Stimulated activated effector memory CD8-positive, alpha-beta T cell treated with anti-CD3 and anti-CD28 coated beads, Interleukin-12 subunit alpha, Interleukin-12 subunit beta, amount 100 ng/mL, for 72 hours (primary cell): ENCODE measurements at regions not wholly inside any gene's neighbourhood (a gene's known extent, or its start where the extent isn't known, plus 50 kb on each side); places are given as distances from the start of the nearest gene placed in this dataset.
"Not testable (repeated sequence)": the region's sequence is repeated elsewhere in the genome, so short reads cannot be mapped to it uniquely, and the experiment has no call there.

Source experiments
- ATAC-seq: fragments of 150-1000 bp; cut with Tn5 transposase; 2 replicates; pipeline ENCODE4 v1.10.0; 2021
- DNase-seq, 2 donors: peaks; one replicate each; pipeline ENCODE4 v3.0.0; 2021 to 2022; ENCODE audit warnings: low spot score in 2 of 2
- H3K27ac Mint-ChIP-seq: one replicate; pipeline ENCODE4 v1.8.0; 2022; ENCODE audit warnings: mild to moderate bottlenecking, mixed read lengths
- H3K36me3 Mint-ChIP-seq: one replicate; pipeline ENCODE4 v1.8.0; 2022; ENCODE audit warnings: mild to moderate bottlenecking, mixed read lengths
- H3K4me1 Mint-ChIP-seq: one replicate; pipeline ENCODE4 v1.8.0; 2022; ENCODE audit warnings: mixed read lengths
- H3K4me3 Mint-ChIP-seq: one replicate; pipeline ENCODE4 v1.8.0; 2022; ENCODE audit warnings: mild to moderate bottlenecking, mixed read lengths
- H3K9me3 Mint-ChIP-seq: one replicate; pipeline ENCODE4 v1.8.0; 2022; ENCODE audit warnings: mixed read lengths

GRCh38 chr9:78424299-78424698 lies 127.4 kb downstream of the PSAT1 start:
- Mint-ChIP-seq H3K27ac (no peak overlapping the region), H3K9me3 (peaks cover 3% of the 10 kb centered on the region), H3K4me1 (no peaks in the 10 kb centered on the region), H3K36me3 (no peaks in the 10 kb centered on the region), H3K4me3 (no peak overlapping the region)
- DNase-seq (no peak), ATAC-seq (no peak)

DNA sequence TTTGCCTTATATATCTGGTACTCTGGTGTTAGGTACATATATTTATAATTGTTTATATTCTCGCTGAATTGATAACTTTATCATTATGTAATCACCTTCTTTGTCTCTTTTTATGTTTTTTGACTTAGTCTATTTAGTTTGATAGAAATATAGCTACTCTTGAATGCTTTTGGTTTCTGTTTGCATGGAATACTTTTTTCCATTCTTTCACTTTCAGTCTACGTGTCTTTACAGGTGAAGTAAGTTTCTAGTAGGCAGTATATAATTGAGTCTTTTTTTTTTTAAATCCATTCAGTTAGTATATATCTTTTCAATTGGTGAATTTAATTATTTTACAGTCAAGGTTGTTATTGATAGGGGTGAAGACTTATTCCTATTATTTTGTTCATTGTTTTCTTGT lies 131.7 kb downstream of the PSAT1 start:
- Mint-ChIP-seq H3K27ac (no peak overlapping the region), H3K4me1 (no peaks in the 10 kb centered on the region), H3K9me3 (peaks cover 3% of the 10 kb centered on the region), H3K4me3 (no peak overlapping the region), H3K36me3 (no peaks in the 10 kb centered on the region)
- ATAC-seq (no peak), DNase-seq (no peak)

DNA sequence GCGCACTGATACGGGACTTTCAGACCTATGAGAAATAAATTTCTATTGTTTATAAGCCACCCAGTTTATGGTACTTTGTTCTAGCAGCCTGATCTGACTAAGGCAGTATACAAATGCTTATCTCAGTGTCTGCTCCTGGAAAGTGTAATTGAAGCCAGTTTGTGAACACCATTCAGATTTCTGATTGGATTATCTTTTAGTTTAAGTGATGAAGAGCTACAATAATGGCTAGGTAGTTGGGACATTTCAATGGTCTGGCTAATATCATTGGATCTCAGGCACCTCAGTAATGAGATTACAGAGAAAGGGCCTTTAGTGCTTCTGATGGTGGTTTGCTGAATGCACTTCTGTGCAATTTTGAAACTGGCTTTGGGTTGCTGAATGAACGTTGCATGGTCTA lies 133.5 kb downstream of the PSAT1 start:
- peaks cover 3% of the 10 kb centered on the region for H3K9me3 Mint-ChIP-seq
- H3K27ac Mint-ChIP-seq = no peak overlapping the region
- H3K36me3 Mint-ChIP-seq = no peaks in the 10 kb centered on the region
- ATAC-seq (no peak), DNase-seq (no peak)
- H3K4me1 Mint-ChIP-seq = no peaks in the 10 kb centered on the region
- H3K4me3 Mint-ChIP-seq = no peak overlapping the region

- not testable (repeated sequence) for H3K27ac Mint-ChIP-seq, H3K36me3 Mint-ChIP-seq
Measured at GRCh38 chr9:78431039-78431438, 134.1 kb downstream of the PSAT1 start.

DNA sequence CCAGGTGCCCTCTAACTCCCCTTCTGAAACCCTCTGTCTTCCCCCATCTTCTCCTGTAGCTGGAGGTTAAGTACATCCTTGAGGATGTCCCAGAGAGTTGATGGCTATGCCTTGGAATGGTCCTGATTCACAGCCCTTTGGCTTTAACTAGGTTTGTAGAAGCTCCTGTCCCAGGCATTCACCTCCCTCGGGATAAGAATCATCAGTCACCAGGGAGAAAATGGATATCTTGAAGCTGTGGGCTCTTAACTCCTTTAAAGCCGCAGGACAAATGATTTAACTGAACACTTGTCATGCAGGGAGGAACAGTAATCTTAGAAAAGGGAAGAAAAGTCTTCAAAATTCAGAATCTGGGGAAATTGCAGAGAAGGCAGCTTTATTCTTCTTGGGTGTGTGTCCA lies 139.9 kb downstream of the PSAT1 start:
- no peaks in the 10 kb centered on the region for H3K9me3 Mint-ChIP-seq
- H3K36me3 Mint-ChIP-seq = no peaks in the 10 kb centered on the region
- H3K4me1 Mint-ChIP-seq = peaks cover 7% of the 10 kb centered on the region
- DNase-seq (no peak), ATAC-seq (peak; percentile 6)
- H3K4me3 Mint-ChIP-seq = no peak overlapping the region
- no peak overlapping the region for H3K27ac Mint-ChIP-seq

More at GRCh38 chr9:78431039-78431438, 134.1 kb downstream of the PSAT1 start:
- not testable (repeated sequence) for H3K4me1 Mint-ChIP-seq, H3K9me3 Mint-ChIP-seq, ATAC-seq, DNase-seq, H3K4me3 Mint-ChIP-seq

GRCh38 chr9:78437296-78437695 lies 140.4 kb downstream of the PSAT1 start:
- H3K36me3 Mint-ChIP-seq = no peaks in the 10 kb centered on the region
- ATAC-seq = no peak
- no peaks in the 10 kb centered on the region for H3K9me3 Mint-ChIP-seq
- H3K4me1 Mint-ChIP-seq = peaks cover 7% of the 10 kb centered on the region
- H3K27ac Mint-ChIP-seq = no peak overlapping the region
- H3K4me3 Mint-ChIP-seq = no peak overlapping the region
- DNase-seq = no peak

- Mint-ChIP-seq H3K4me1 (peaks cover 7% of the 10 kb centered on the region), H3K36me3 (no peaks in the 10 kb centered on the region), H3K27ac (no peak overlapping the region), H3K4me3 (no peak overlapping the region), H3K9me3 (no peaks in the 10 kb centered on the region)
- ATAC-seq (no peak), DNase-seq (no peak)
Measured at GRCh38 chr9:78437806-78438205, 140.9 kb downstream of the PSAT1 start.

GRCh38 chr9:78438211-78438610 lies 141.3 kb downstream of the PSAT1 start:
- Mint-ChIP-seq H3K27ac (no peak overlapping the region), H3K9me3 (no peaks in the 10 kb centered on the region), H3K36me3 (no peaks in the 10 kb centered on the region), H3K4me1 (peaks cover 7% of the 10 kb centered on the region), H3K4me3 (no peak overlapping the region)
- ATAC-seq (no peak), DNase-seq (no peak)

DNA sequence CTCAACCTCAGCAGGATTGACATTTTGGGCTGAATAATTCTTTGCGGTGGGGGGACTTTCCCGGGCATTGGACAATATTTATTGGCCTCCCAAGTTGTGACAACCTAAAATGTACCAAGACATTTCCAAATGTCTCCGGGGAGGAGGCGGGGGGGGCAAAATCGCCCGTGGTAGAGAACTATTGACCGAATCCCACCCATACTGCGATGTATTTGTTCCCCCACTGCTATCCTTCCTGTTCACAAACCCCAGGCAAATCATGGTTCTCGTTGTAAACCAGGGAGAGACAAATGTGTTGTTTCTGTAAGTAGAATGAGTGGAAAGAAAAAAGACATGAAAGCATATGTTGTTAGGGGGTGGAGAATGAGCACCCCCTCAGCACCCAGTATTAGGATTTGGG lies 141.9 kb downstream of the PSAT1 start:
- H3K4me1 Mint-ChIP-seq = peaks cover 7% of the 10 kb centered on the region

DNA sequence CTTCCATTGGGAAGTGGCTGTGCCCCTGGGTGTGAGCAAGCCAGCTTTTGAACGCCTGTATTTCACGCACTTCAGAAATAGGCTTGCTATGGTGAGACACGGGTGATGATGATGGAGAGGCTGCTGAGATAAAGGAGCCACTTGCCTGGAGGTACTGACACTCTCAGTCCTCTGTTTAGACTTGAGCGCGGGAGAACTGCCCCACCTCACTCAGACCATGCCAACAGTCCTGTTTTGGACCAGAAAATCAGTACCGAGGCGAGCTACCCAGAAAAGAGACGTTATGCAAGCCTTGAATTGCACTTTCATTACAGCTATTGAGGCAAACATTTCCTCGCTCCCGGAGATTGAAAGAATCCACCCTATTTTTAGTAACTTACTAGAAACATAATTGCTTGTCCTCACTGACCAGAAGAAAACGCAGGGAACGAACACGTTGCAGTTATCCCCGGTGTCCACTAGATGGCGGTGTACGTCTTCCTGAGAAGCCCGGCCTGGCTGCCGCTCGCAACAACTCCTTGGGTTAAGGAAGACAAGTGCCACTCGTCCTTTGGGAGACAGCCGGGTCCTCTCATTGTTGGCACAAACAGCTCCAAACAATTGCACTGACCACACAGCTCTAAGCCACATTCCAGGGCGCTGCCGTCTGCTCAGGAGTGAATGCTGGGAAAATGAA lies 142.4 kb downstream of the PSAT1 start:
- DNase-seq (peak; percentile 45 to 76), ATAC-seq (peak; percentile 40)
- no peak overlapping the region for H3K4me3 Mint-ChIP-seq
- no peaks in the 10 kb centered on the region for H3K36me3 Mint-ChIP-seq
- peaks cover 7% of the 10 kb centered on the region for H3K4me1 Mint-ChIP-seq
- no peak overlapping the region for H3K27ac Mint-ChIP-seq
- no peaks in the 10 kb centered on the region for H3K9me3 Mint-ChIP-seq

More for the DNA sequence above, 141.9 kb downstream of the PSAT1 start:
- no peaks in the 10 kb centered on the region for H3K36me3 Mint-ChIP-seq
- no peaks in the 10 kb centered on the region for H3K9me3 Mint-ChIP-seq
- no peak overlapping the region for H3K4me3 Mint-ChIP-seq
- no peak overlapping the region for H3K27ac Mint-ChIP-seq
- no peak for DNase-seq
- ATAC-seq = no peak

DNA sequence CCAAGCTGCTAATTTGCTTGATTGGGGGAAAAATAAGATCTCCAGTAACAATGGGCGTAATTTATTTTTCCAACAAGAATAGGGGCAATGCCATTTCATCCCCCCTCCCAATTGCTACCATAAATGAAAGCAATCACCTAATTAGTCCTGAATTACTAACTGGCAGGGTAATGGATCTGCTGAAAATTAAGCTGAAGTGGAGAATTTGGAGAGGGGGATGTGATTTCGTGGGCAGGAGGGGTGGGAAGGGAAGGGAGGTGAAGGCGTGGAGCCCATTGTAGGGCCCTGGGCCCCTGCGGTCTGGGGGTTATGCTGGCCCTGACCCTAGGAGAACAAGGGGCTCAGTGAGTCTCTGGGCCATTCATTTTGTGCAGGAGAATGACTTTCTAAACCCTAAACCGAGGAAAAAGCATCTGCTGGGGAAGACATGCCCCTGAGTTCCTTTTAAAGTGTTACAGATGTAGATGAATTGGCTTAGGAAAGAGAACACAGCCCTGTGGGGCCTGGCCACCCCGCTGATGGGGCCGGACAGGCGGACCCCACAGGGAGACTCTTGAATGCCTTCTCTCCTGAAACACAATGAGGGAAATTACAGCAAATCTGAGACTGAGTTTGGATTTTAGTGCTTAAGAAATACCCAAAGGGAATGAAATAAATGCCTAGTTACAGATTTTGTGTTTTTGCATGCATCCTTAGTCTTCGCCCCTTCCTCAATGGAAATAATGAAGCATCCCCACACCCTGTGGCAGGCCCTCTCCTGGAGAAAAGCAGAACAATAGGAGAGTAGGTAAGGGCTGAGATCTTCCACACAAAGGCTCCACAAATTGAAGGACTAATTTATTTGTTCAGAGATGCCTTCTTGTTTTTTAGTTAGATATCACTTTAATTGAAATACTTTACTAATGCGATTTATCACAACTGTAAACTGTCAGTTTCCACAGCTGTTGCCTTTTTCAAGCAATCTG lies 143.2 kb downstream of the PSAT1 start:
- H3K36me3 Mint-ChIP-seq = no peaks in the 10 kb centered on the region
- no peaks in the 10 kb centered on the region for H3K9me3 Mint-ChIP-seq
- no peak for DNase-seq
- no peak overlapping the region for H3K27ac Mint-ChIP-seq
- no peak overlapping the region for H3K4me3 Mint-ChIP-seq
- no peak for ATAC-seq
- H3K4me1 Mint-ChIP-seq = peaks cover 7% of the 10 kb centered on the region

- ATAC-seq = no peak
Measured at GRCh38 chr9:78441396-78441795, 144.5 kb downstream of the PSAT1 start.

DNA sequence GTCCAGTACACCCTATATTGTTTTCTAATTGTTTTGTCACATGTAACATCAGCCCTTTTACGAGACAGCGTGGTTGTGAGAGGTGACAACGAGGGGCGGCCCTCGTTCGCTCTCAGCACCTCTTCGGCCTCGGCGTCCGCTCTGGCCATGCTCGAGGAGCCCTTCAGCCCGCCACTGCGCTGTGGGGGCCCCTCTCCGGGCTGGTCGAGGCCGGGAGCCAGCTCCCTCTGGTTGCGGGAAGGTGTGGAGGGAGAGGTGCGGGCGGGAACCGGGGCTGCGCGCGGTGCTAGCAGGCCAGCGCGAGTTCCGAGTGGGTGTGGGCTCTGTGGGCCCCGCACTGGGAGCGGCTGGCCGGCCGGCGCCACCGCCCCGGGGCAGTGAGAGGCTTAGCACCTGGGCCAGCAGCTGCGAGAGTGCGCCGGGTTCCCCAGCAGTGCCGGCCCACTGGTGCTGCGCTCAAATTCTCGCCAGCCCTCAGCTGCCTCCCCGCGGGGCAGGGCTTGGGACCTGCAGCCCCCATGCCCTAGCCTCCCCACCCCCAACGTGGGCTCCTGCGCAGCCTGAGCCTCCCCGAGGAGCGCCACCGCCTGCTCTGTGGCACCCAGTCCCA lies 145.0 kb downstream of the PSAT1 start:
- H3K4me3 Mint-ChIP-seq = no peak overlapping the region
- H3K27ac Mint-ChIP-seq = no peak overlapping the region
- H3K4me1 Mint-ChIP-seq = peaks cover 7% of the 10 kb centered on the region
- no peaks in the 10 kb centered on the region for H3K9me3 Mint-ChIP-seq
- DNase-seq (no peak), ATAC-seq (peak; percentile 14)
- H3K36me3 Mint-ChIP-seq = no peaks in the 10 kb centered on the region

More at GRCh38 chr9:78441396-78441795, 144.5 kb downstream of the PSAT1 start:
- no peaks in the 10 kb centered on the region for H3K36me3 Mint-ChIP-seq
- peaks cover 7% of the 10 kb centered on the region for H3K4me1 Mint-ChIP-seq
- no peaks in the 10 kb centered on the region for H3K9me3 Mint-ChIP-seq
- no peak overlapping the region for H3K4me3 Mint-ChIP-seq
- H3K27ac Mint-ChIP-seq = no peak overlapping the region
- no peak for DNase-seq

DNA sequence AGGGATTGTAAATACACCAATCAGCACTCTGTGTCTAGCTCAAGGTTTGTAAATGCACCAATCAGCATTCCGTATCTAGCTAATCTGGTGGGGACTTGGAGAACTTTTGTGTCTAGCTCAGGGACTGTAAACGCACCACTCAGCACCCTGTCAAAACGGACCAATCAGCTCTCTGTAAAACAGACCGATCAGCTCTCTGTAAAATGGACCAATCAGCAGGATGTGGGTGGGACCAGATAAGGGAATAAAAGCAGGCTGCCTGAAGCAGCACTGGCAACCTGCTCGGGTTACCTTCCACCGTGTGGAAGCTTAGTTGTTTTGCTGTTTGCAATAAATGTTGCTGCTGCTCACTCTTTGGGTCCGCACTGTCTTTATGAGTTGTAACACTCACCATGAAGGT lies 145.7 kb downstream of the PSAT1 start:
- not testable (repeated sequence) for H3K9me3 Mint-ChIP-seq, H3K27ac Mint-ChIP-seq, ATAC-seq, H3K36me3 Mint-ChIP-seq, H3K4me3 Mint-ChIP-seq, H3K4me1 Mint-ChIP-seq, DNase-seq

- H3K9me3 Mint-ChIP-seq = no peaks in the 10 kb centered on the region
- DNase-seq = no peak
- no peak overlapping the region for H3K27ac Mint-ChIP-seq
- H3K4me3 Mint-ChIP-seq = no peak overlapping the region
- ATAC-seq = no peak
- peaks cover 6% of the 10 kb centered on the region for H3K4me1 Mint-ChIP-seq
- H3K36me3 Mint-ChIP-seq = no peaks in the 10 kb centered on the region
Measured at GRCh38 chr9:78443946-78444345, 147.0 kb downstream of the PSAT1 start.
